Adrenal gland (tissue), 5 donors: ENCODE measurements at regions not wholly inside any gene's neighbourhood (a gene's known extent, or its start where the extent isn't known, plus 50 kb on each side); places are given as distances from the start of the nearest gene placed in this dataset.

Experiments used
- POLR2A ChIP-seq, 2 donors: fragments of 450-650 bp; IDR thresholded peaks; one replicate each; pipeline ENCODE4 v1.6.1; 2017; ENCODE audit warnings: antibody characterized with exemption in 2 of 2, mild to moderate bottlenecking in 2 of 2, moderate library complexity in 1 of 2
- TF ChIP-seq, protein P1 (sequence below), 6 experiments: fragments of 450-650 bp in 4 of 6; fragments of 200-600 bp in 2 of 6; sonication (generic) in 1 of 6; IDR thresholded peaks; 1 replicate in 5 of 6; 2 replicates in 1 of 6; pipeline versions ENCODE4 v1.5.1 to v1.8.0; 2016 to 2021; ENCODE audit warnings: antibody characterized with exemption in 6 of 6, mild to moderate bottlenecking in 2 of 6, moderate library complexity in 1 of 6
- donor health status: DM: no; HTN: no; CAD: no.

DNA sequence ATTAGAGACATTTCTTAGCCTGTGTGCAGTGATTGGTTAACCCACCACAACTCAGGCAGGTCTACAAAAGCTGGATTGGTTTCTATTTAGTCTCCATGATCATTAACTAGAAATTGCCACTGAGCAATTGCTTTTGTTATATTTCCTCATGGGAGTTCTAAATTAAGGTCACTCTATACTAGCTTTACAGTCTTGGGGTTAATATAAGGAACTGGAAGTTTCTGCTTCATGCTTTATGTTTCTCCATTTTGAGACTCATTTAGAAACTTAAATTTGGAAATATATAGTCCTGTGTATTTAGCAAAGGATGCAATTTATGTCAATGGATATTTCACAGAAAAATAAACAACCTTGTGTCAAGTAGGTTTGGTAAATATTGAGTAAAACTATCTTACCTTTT lies 137.5 kb downstream of the HLX start:
- TF ChIP-seq POLR2A (IDR thresholded peaks at IDR 0.05), result no peak
- TF ChIP-seq, protein P1, sequence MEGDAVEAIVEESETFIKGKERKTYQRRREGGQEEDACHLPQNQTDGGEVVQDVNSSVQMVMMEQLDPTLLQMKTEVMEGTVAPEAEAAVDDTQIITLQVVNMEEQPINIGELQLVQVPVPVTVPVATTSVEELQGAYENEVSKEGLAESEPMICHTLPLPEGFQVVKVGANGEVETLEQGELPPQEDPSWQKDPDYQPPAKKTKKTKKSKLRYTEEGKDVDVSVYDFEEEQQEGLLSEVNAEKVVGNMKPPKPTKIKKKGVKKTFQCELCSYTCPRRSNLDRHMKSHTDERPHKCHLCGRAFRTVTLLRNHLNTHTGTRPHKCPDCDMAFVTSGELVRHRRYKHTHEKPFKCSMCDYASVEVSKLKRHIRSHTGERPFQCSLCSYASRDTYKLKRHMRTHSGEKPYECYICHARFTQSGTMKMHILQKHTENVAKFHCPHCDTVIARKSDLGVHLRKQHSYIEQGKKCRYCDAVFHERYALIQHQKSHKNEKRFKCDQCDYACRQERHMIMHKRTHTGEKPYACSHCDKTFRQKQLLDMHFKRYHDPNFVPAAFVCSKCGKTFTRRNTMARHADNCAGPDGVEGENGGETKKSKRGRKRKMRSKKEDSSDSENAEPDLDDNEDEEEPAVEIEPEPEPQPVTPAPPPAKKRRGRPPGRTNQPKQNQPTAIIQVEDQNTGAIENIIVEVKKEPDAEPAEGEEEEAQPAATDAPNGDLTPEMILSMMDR (IDR thresholded peaks at IDR 0.05), result no peak
